ENCODE measurements at regions not wholly inside any gene's neighbourhood (a gene's known extent, or its start where the extent isn't known, plus 50 kb on each side); places are given as distances from the start of the nearest gene placed in this dataset.

- no peak for DNase-seq
Observed at GRCh38 chr6:22008248-22008836, 288.5 kb downstream of the PRL start.

GRCh38 chr6:22010102-22010501 is 286.7 kb downstream of the PRL start:
- DNase-seq = no peak

GRCh38 chr6:22015216-22015615 is 281.6 kb downstream of the PRL start:
- DNase-seq = no peak

GRCh38 chr6:22015944-22016343 is 280.9 kb downstream of the PRL start:
- DNase-seq = no peak

GRCh38 chr6:22017272-22017671 is 279.6 kb downstream of the PRL start:
- no peak for DNase-seq

GRCh38 chr6:22017766-22018165 is 279.1 kb downstream of the PRL start:
- DNase-seq = no peak

GRCh38 chr6:22019857-22020256 is 277.0 kb downstream of the PRL start:
- no peak for DNase-seq

GRCh38 chr6:22020299-22021003 is 276.4 kb downstream of the PRL start:
- no peak for DNase-seq

GRCh38 chr6:22021966-22022365 is 274.9 kb downstream of the PRL start:
- DNase-seq = no peak

GRCh38 chr6:22023937-22024336 is 272.9 kb downstream of the PRL start:
- DNase-seq = no peak

- DNase-seq = no peak
Observed at GRCh38 chr6:22024973-22025467, 271.8 kb downstream of the PRL start.

- DNase-seq = no peak
Observed at GRCh38 chr6:22025468-22026163, 271.2 kb downstream of the PRL start.

- DNase-seq = no peak
Observed at GRCh38 chr6:22026164-22026678, 270.6 kb downstream of the PRL start.

GRCh38 chr6:22027040-22027725 is 269.7 kb downstream of the PRL start:
- no peak for DNase-seq

GRCh38 chr6:22028403-22029090 is 268.3 kb downstream of the PRL start:
- DNase-seq = no peak

- DNase-seq = no peak
Observed at GRCh38 chr6:22029171-22029570, 267.7 kb downstream of the PRL start.

- no peak for DNase-seq
Observed at GRCh38 chr6:22030730-22031619, 265.9 kb downstream of the PRL start.

- no peak for DNase-seq
Observed at GRCh38 chr6:22035690-22036089, 261.1 kb downstream of the PRL start.

- DNase-seq = no peak
Observed at GRCh38 chr6:22036275-22036674, 260.6 kb downstream of the PRL start.

- no peak for DNase-seq
Observed at GRCh38 chr6:22036699-22037098, 260.1 kb downstream of the PRL start.

- no peak for DNase-seq
Observed at GRCh38 chr6:22041797-22042480, 254.9 kb downstream of the PRL start.
